IPS-NIHi11 (cell line): ENCODE measurements at regions not wholly inside any gene's neighbourhood (a gene's known extent, or its start where the extent isn't known, plus 50 kb on each side); places are given as distances from the start of the nearest gene placed in this dataset.

Experiments
- DNase-seq: peaks from one replicate; pipeline ENCODE4 v3.0.0; 2012; ENCODE audit warnings: mixed read lengths, low spot score

- DNase-seq: no peak
These were observed 196.7 kb upstream of the TBX20 start for GRCh38 chr7:35450456-35451214.

GRCh38 chr7:35448486-35448885 is 194.6 kb upstream of the TBX20 start:
- DNase-seq: no peak

- DNase-seq: no peak
These were observed 192.2 kb upstream of the TBX20 start for GRCh38 chr7:35446091-35446490.

- no peak for DNase-seq
These were observed 183.8 kb upstream of the TBX20 start for GRCh38 chr7:35437619-35438275.

GRCh38 chr7:35436452-35436851 is 182.6 kb upstream of the TBX20 start:
- no peak for DNase-seq

GRCh38 chr7:35430547-35431153 is 176.8 kb upstream of the TBX20 start:
- DNase-seq: peak; percentile 59

- peak; percentile 80 for DNase-seq
These were observed 171.1 kb upstream of the TBX20 start for GRCh38 chr7:35424869-35425495.

GRCh38 chr7:35424440-35424839 is 170.5 kb upstream of the TBX20 start:
- no peak for DNase-seq

- DNase-seq: no peak
These were observed 168.8 kb upstream of the TBX20 start for GRCh38 chr7:35422715-35423114.

- DNase-seq: no peak
These were observed 166.8 kb upstream of the TBX20 start for GRCh38 chr7:35420656-35421055.

GRCh38 chr7:35419391-35419755 is 165.5 kb upstream of the TBX20 start:
- DNase-seq: no peak

GRCh38 chr7:35418716-35419390 is 165.0 kb upstream of the TBX20 start:
- DNase-seq: peak; percentile 29

- DNase-seq: no peak
These were observed 162.7 kb upstream of the TBX20 start for GRCh38 chr7:35416568-35416967.

- DNase-seq: no peak
These were observed 161.5 kb upstream of the TBX20 start for GRCh38 chr7:35415411-35415822.

GRCh38 chr7:35411331-35411730 is 157.4 kb upstream of the TBX20 start:
- no peak for DNase-seq

- no peak for DNase-seq
These were observed 151.6 kb upstream of the TBX20 start for GRCh38 chr7:35405461-35405860.

- no peak for DNase-seq
These were observed 147.4 kb upstream of the TBX20 start for GRCh38 chr7:35401217-35401879.

GRCh38 chr7:35399840-35400239 is 145.9 kb upstream of the TBX20 start:
- DNase-seq: no peak

- no peak for DNase-seq
These were observed 145.3 kb upstream of the TBX20 start for GRCh38 chr7:35399216-35399615.

- no peak for DNase-seq
These were observed 144.6 kb upstream of the TBX20 start for GRCh38 chr7:35398518-35398917.

GRCh38 chr7:35390146-35390545 is 136.2 kb upstream of the TBX20 start:
- DNase-seq: no peak

GRCh38 chr7:35389636-35390035 is 135.7 kb upstream of the TBX20 start:
- no peak for DNase-seq
